IPS DF 6.9 (cell line): ENCODE measurements at regions not wholly inside any gene's neighbourhood (a gene's known extent, or its start where the extent isn't known, plus 50 kb on each side); places are given as distances from the start of the nearest gene placed in this dataset.

ENCODE experiments used
- DNase-seq: peaks from one replicate; pipeline ENCODE4 v3.0.0-alpha.2; 2013; ENCODE audit warnings: low read depth, low spot score
- H3K27ac ChIP-seq: one replicate; pipeline ENCODE4 v1.5.1; 2013; ENCODE audit warnings: low read length, control low read depth
- H3K27me3 ChIP-seq: 2 replicates; pipeline ENCODE4 v1.6.1; 2013; ENCODE audit warnings: mild to moderate bottlenecking, low read length; ENCODE audit not compliant: control insufficient read depth, insufficient read depth
- H3K36me3 ChIP-seq: 2 replicates; pipeline ENCODE4 v1.6.1; 2013; ENCODE audit warnings: low read length; ENCODE audit not compliant: control insufficient read depth, insufficient read depth
- H3K4me1 ChIP-seq: 2 replicates; pipeline ENCODE4 v1.6.1; 2013; ENCODE audit warnings: low read length; ENCODE audit not compliant: control insufficient read depth, insufficient read depth
- H3K4me3 ChIP-seq: 2 replicates; pipeline ENCODE4 v1.5.1; 2013; ENCODE audit warnings: mild to moderate bottlenecking, low read length
- H3K9me3 ChIP-seq: 2 replicates; pipeline ENCODE4 v1.6.1; 2013; ENCODE audit warnings: low read length, inconsistent platforms; ENCODE audit not compliant: control insufficient read depth, insufficient read depth
- WGBS: extraction: QIAGEN DNeasy Blood & Tissue Kit; methylation state at CpG from one replicate; pipeline ENCODE4 v1.1.7; 2013; ENCODE audit warnings: mixed read lengths, missing lambda C conversion rate; ENCODE audit not compliant: insufficient read length, insufficient coverage; 5-methylcytosine and 5-hydroxymethylcytosine counted together

- H3K27ac ChIP-seq: no peak overlapping the region
- H3K9me3 ChIP-seq: no peaks in the 10 kb centered on the region
- no peak for DNase-seq
- H3K4me1 ChIP-seq: no peaks in the 10 kb centered on the region; the same call in 1 of the 2 replicates
- H3K36me3 ChIP-seq: no peaks in the 10 kb centered on the region
- H3K4me3 ChIP-seq: no peak overlapping the region
- no CpG with 5 or more reads among the region's 16 CpGs for WGBS
- no peaks in the 10 kb centered on the region for H3K27me3 ChIP-seq
These were observed 158.4 kb downstream of the ANKRD60 start for GRCh38 chr20:58069796-58070663.

DNA sequence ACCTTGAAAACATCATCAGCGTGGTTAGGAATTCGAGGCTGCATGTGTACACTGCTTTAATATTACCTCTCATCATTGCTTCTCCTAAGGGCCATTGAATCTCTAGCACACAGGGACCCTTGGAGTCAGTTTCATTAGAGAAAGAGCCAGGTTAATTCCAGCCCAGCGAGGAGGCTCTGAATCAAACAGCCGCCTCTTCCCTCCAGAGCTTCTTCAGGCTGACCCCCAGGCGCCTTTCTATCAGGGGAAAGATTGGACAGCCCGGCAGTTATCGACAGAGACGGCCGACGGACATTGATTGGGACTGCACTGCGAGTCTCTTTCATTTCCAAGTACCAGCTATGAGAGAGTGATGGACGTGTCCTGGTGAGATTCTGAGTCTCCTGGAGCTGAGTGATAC lies 159.2 kb downstream of the ANKRD60 start:
- no peaks in the 10 kb centered on the region for H3K27me3 ChIP-seq
- H3K9me3 ChIP-seq: no peaks in the 10 kb centered on the region
- H3K4me1 ChIP-seq: no peaks in the 10 kb centered on the region
- no peak for DNase-seq
- H3K36me3 ChIP-seq: no peaks in the 10 kb centered on the region
- H3K27ac ChIP-seq: no peak overlapping the region
- no peak overlapping the region for H3K4me3 ChIP-seq
- WGBS: no CpG with 5 or more reads among the region's 12 CpGs

DNA sequence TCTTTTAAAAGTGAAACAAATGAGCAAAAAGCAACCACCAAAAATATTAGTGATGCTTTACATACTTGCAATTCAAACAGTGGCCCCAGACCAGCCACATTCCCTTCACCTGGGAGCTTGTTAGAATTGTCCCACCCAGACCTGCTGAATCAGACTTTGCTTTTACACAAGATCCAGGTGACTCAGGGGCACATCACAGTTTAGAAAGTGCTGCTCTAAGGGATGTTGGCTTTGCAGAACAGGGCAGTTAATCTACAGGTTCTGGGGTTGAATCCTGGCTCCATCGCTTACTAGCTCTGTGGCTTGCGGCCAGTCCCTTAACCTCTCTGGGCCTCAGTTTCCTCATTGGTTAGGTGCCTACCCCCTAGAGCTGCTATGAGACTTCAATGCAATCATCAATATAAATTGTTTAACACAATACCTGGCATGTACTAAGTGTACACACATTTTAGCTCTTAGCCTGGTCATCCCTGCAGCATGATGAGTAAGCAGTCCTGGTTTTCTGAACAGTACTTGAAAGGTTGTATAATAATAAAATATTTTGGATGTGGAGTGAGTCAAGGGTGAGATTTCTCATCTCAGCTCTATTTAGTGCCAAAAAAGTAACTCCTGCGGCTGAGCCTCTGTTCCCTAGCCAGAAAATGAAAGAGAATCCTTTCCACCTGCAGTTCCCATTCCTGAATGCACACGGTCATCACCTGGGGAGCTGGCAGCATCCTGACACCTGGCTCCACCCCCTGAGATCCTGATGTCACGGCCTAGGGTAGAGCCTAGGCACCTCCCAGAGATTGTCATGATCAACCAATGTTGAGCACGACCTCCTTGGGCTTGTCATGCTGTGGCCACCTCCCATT lies 162.7 kb downstream of the ANKRD60 start:
- Histone ChIP-seq H3K4me3 (no peak overlapping the region), H3K27ac (no peak overlapping the region), H3K27me3 (no peaks in the 10 kb centered on the region), H3K9me3 (no peaks in the 10 kb centered on the region), H3K4me1 (no peaks in the 10 kb centered on the region), H3K36me3 (no peaks in the 10 kb centered on the region)
- no CpG with 5 or more reads among the region's 6 CpGs for WGBS
- no peak for DNase-seq

- H3K27me3 ChIP-seq: no peaks in the 10 kb centered on the region
- no peaks in the 10 kb centered on the region for H3K9me3 ChIP-seq
- H3K27ac ChIP-seq: no peak overlapping the region
- DNase-seq: no peak
- WGBS: no CpG with 5 or more reads among the region's 5 CpGs
- no peaks in the 10 kb centered on the region for H3K4me1 ChIP-seq
- no peak overlapping the region for H3K4me3 ChIP-seq
- H3K36me3 ChIP-seq: no peaks in the 10 kb centered on the region
These were observed 163.9 kb downstream of the ANKRD60 start for GRCh38 chr20:58064411-58065010.

DNA sequence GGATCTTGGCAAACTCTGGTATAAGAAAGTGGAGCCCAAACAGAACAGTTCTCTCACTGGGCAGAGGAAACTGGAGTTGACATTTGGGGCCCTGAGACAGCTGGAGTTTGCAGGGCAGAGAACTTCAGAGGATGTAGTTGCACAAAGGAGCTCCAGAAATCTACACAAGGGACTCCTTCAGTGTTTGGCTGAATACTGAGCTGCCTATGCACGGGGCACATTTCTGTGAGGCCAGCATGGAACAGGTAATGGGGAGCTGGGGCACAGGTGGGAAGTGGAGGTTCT lies 169.3 kb downstream of the ANKRD60 start:
- Histone ChIP-seq H3K4me1 (peaks cover 1% of the 10 kb centered on the region; the same call in 1 of the 2 replicates), H3K9me3 (no peaks in the 10 kb centered on the region), H3K36me3 (no peaks in the 10 kb centered on the region), H3K4me3 (no peak overlapping the region), H3K27ac (no peak overlapping the region), H3K27me3 (no peaks in the 10 kb centered on the region)
- WGBS: no CpG with 5 or more reads among the region's 1 CpG
- no peak for DNase-seq

DNA sequence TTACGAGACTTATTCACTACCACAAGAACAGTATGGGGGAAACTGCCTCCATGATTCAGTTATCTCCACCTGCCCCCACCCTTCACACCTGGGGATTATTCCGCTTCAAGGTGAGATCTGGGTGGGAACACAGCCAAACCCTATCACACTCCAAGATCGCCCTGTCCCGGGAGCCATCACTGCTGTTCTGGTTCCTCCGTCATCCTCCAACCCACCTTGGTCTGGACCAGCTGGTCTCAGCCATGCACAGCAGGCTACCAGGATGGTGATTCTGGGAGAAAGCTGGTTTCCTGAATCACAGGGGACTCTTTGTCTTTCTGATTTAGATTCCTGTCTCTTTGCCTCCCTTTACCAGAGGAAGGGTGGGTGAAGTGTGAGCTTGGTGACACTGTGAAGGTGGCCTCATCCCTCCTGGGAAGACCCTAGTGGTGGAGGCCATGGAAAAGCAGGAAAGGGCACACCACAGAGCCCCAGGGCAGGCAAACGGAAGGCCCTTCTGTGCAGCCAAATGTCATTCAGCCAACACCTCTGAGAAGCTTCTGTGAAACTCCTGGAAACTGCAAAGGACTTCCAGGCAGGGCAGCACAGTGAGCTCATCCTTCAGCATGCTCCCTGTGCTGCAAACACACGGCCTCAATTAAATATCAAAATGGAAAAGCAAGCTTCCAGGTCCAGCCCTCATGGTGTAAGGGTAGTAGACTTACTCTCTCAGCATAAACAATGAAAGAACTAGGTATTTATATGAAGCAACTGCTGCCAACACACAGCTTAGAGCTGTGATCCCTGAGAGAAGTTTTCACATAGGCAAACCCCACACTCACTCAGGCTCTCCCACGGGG lies 169.8 kb downstream of the ANKRD60 start:
- DNase-seq: no peak

GRCh38 chr20:58056921-58057686 lies 171.3 kb downstream of the ANKRD60 start:
- H3K4me3 ChIP-seq: no peak overlapping the region
- no peak for DNase-seq
- peaks cover 1% of the 10 kb centered on the region; the same call in 1 of the 2 replicates for H3K4me1 ChIP-seq
- H3K9me3 ChIP-seq: no peaks in the 10 kb centered on the region
- no CpG with 5 or more reads among the region's 7 CpGs for WGBS
- H3K36me3 ChIP-seq: no peaks in the 10 kb centered on the region
- H3K27me3 ChIP-seq: no peaks in the 10 kb centered on the region
- no peak overlapping the region for H3K27ac ChIP-seq

More for the DNA sequence above, 169.8 kb downstream of the ANKRD60 start:
- no peak overlapping the region for H3K4me3 ChIP-seq
- no peaks in the 10 kb centered on the region for H3K9me3 ChIP-seq
- no CpG with 5 or more reads among the region's 8 CpGs for WGBS
- no peaks in the 10 kb centered on the region for H3K27me3 ChIP-seq
- H3K27ac ChIP-seq: no peak overlapping the region
- peaks cover 1% of the 10 kb centered on the region; the same call in 1 of the 2 replicates for H3K4me1 ChIP-seq
- no peaks in the 10 kb centered on the region for H3K36me3 ChIP-seq

DNA sequence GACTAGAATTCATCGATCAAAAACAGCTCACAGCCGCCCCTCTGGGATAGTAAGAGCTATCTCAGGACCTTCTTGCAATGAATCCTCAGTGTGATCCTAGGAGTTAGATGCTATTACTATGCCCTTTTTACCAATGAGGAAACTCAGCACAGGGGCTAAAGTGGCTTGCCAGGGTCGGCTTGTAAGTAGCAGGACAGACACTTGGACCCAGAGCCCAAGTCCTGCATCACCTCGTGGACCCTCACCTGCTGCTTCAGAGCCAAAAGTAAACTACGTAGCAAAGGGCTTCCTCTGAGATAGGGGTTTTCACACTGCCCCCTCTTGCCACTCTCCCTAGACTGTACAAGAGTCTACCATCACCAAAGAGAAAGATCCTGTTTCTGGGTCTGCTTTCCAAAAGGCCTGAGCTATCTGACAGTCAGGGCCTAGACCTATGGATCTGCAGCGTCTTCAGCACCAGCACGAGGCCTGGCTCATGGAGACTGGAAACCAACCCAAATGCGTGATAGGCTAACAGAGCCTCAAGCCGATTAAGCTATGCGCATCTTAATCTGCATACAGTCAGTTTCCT lies 172.3 kb downstream of the ANKRD60 start:
- H3K27me3 ChIP-seq: no peaks in the 10 kb centered on the region
- no peaks in the 10 kb centered on the region for H3K9me3 ChIP-seq
- peaks cover 1% of the 10 kb centered on the region; the same call in 1 of the 2 replicates for H3K4me1 ChIP-seq
- DNase-seq: no peak
- no peak overlapping the region for H3K27ac ChIP-seq
- H3K36me3 ChIP-seq: no peaks in the 10 kb centered on the region
- no CpG with 5 or more reads among the region's 10 CpGs for WGBS
- H3K4me3 ChIP-seq: no peak overlapping the region

DNA sequence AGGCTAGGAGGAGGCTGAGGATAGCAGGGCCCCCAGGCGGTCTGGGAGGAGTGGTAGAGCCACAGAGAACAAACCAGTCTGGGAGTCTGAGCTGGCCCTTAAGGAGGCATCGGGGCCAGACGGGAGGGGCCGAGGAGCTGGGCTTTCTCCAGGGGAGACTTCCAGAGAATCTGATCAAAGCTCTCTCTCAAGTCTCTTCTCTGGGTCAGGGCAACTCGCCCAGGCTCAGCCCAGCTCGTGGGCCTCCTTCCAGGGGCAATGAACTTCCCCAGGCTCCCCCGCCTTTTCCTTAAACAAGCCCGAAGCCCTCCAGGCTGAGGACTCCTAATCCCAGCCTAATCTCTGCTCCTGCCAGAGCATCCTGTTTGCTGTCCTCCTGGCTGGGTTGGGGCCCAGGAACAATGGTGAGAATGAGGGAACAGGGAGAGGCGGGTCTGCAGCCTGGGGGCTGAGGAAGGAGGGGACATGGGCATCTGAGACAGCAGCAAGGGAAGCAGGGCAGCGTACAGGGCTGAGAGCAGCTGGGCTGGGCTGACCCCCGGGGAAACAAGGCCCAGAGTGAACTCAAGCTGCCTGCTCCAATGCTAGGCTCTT lies 173.6 kb downstream of the ANKRD60 start:
- DNase-seq: no peak
- Histone ChIP-seq H3K27me3 (no peaks in the 10 kb centered on the region), H3K36me3 (no peaks in the 10 kb centered on the region), H3K27ac (no peak overlapping the region), H3K9me3 (no peaks in the 10 kb centered on the region), H3K4me3 (no peak overlapping the region), H3K4me1 (peaks cover 1% of the 10 kb centered on the region; the same call in 1 of the 2 replicates)
- WGBS: no CpG with 5 or more reads among the region's 11 CpGs
